Kidney capillary endothelial cell (primary cell): ENCODE measurements at regions not wholly inside any gene's neighbourhood (a gene's known extent, or its start where the extent isn't known, plus 50 kb on each side); places are given as distances from the start of the nearest gene placed in this dataset.
"Not testable (repeated sequence)": the region's sequence is repeated elsewhere in the genome, so short reads cannot be mapped to it uniquely, and the experiment has no call there.

Experiments used
- DNase-seq: peaks from one replicate; pipeline ENCODE4 v3.0.0-alpha.2; 2018; ENCODE audit warnings: low spot score

DNA sequence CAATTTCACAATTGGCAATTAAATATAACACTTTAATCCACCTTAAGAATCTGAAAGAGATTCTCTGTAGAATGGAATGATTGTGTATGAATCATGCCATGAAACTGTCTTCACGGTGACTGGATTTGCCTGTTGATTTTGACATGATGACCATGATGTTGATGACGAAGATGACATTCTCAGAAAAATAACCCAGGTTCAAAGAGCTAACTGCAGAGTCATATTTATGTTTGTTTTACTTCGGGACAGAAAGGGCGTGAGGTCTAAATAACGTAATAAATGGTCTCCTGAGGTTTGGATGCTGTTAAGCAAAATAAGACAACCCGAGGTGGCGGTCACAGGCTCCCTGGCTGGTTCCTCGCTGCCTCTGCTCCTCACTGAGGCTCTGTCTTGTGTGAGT lies 532.0 kb downstream of the TMEM121 start:
- no peak for DNase-seq

DNA sequence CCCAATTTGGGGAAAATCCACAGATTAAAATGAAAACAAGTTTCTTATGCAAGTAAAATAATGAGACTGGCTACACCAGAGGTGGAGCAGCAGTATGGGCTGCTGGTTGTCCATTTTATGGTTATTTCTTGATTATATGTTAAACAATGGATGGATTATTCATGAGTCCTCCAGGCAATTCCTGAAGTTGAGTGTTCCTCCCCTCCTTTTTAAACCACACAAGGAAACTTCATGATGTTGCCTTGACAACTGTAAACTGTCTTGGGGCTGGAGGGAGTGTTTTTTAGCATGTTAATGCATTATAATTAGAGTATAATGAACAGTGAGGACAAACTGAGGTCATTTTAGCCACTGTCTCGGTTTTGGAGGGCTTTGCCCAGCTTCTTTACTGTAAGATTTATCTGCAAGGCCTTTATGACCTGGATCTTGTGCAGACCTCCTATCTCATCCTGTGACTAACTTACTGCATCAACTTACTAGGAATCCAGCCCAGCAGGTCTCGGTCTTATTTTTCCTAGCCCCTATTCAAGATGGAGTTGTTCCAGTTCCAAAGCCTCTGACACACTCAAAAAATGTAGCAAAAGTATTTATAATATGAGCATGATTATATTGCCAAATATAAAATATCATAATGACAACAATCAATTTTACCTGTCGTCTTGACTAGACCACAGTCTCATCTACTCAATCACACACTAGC lies 534.0 kb downstream of the TMEM121 start:
- DNase-seq, result no peak

DNA sequence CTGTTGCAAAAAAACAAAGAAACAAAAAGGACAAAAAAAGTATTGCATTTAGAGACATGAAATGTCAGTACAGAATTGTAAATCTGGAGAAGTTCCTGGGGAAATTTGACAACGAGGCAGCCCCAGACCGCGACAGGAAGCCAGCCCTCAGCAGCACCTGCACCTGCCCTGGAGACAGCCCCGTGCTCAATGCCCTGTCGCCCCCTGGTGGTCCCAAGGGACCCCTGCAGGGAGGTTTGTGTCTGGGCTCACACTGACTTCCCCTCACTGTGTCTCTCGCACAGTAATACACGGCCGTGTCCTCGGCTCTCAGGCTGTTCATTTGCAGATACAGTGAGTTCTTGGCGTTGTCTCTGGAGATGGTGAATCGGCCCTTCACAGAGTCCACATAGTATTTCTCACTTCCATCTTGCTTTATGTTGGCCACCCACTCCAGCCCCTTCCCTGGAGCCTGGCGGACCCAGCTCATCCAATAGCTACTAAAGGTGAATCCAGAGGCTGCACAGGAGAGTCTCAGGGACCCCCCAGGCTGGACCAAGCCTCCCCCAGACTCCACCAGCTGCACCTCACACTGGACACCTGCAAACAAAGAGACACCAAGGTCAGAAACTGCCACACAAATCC lies 535.6 kb downstream of the TMEM121 start:
- not testable (repeated sequence) for DNase-seq

DNA sequence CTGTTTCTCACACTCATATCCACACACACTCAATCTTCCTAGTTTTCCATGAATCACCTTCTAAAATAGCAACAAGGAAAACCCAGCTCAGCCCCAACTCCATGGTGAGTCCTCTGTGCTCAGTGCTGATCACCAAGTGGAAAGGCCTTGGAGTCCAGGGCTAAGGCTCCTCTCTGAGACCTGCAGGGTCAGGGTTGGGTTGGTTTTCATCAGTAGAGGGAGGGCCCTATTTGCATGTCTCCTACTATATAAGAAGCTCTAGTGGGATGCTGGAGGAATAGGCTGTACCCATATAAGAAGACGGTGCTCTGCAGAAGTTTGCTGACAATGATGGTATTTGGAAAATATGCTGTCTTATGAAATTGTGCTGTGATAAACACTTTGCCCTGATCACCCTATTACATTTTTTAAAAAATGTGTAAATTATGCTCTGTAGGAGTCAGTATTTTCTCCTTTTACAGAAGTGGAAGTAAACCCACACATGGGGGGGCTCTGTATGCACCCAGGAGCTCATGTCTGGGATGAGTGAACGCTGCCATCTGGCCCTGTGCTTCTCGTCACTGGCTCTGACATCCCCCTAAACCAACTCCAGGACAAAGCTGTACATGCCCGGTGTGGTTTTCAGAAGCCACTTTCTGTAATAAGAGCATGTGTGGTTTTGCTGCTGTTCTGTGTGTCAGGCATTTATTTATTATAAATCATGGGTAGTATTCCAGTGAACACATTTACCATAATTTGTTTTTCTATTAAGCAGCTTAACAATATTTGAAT lies 536.3 kb downstream of the TMEM121 start:
- DNase-seq, result no peak

DNA sequence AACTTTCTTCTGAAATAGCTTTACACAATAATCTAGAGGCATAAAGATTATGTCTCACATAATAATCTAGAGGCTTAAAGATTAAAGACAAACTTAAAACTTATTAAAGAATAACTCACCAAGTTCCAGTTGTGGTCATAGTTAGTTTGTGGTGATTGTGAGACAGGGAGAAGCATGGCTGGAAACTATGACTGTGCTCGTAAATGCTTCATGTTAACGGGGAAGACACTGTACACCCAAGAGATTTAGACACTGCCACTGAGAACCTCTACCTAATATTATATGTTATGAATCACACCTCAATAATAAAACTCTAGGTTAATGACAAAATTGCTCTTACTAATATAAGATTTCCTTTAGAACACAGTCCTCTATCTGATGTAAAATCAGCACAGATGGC lies 541.6 kb downstream of the TMEM121 start:
- DNase-seq, result no peak

DNA sequence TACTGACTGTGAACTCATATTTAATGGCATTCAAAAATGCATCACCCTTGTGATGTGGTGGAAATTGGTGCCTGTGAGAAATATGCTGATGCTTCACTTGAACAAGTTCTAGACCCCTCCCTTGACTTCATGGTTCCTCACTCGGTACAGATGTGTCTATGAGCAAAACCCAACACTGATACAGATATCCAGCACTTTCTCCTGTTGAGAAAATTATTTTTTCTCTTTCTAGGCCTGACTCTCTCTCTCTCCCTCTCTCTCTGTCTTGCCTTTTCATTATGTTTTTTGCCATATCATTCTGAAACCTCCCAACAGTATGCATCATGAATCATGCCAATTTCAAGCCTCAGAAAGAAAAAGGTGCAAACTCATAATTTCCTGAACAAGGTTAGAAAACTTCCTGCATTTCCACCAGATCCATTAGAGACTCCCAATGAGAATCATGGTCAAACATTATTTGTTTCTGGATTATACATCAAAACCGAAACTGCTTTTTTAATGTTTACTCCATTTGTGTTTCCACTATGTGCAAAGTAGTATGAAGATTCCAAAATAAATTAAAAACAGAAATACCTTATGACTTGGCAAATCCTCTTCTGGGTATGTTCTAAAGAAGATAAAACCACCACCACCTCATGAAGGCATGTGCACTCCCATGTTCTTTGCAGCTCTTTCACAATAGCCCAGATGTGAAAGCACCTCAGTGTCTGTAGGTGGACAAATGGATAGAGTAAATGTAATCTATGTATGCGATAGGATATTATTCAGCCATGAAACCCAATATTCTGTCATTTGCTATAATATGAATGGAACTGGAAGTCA lies 543.6 kb downstream of the TMEM121 start:
- no peak for DNase-seq

DNA sequence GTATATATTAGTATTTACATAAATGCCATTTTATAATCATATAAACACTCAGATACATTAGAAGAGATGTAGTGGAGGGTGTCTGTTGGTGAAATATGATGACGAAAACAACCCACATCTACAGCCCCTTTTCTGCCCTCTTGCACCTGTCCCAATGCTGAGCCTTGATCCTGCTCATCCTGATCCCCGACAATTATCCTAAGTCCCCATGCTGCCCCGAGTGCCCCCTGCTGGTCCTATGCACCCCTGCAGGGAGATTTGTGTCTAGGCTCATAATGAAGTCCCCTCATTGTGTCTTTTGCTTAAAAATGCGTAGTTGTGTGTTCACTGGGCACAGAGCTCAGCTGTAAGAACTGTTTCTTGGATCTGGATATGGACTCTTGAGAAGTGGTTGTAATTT lies 554.5 kb downstream of the TMEM121 start:
- no peak for DNase-seq

DNA sequence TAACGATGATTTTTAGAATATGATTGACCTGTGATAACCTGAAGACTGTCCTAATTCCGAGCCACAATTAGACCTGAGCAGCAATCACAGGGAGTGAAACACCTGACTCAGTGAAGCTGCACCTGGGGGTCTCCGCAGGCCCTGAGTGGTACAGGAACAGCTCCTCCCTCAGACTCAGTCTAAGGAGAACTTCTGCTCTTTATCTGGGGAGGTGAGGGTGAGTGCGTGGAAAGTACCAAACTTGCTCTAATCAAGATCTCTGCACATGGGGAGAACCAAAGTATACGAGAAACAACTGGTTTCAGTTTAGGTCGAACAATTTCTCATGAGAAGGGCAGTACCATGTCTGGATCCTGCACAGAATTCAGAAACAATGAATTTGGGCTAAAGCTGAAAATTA lies 555.3 kb downstream of the TMEM121 start:
- DNase-seq, result not testable (repeated sequence)

DNA sequence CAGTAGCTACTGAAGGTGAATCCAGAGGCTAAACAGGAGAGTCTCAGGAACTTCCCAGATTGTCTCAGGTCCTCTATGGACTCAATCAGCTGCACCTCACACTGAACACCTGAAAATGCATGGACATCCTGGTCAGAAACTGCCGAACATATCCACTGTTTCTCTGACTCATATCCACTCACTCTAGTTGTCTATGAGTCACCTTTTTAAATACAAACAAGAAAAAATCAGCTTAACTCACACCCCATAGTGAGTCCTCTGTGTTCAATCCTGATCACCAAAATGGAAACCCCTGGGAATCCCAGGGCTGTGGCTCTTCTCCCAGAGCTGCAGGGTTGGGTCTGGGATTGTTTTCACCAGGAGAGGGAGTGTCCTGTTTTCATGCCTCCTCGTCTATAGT lies 556.7 kb downstream of the TMEM121 start:
- no peak for DNase-seq

DNA sequence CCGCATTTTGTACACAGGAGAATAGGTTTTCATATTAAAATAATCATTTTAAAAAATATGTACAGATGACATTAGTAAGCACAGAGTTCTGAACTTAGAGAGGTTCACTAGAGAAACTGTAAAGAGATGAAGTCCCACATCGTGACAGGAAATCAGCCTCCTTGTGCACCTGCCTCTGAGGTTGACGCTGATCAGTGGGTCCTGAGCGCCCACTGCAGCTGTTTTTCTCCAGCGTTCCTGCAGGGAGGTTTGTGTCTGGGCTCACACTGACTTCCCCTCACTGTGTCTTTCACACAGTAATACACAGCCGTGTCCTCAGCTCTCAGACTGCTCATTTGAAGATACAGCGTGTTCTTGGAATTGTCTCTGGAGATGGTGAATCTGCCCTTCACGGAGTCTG lies 561.5 kb downstream of the TMEM121 start:
- no peak for DNase-seq

DNA sequence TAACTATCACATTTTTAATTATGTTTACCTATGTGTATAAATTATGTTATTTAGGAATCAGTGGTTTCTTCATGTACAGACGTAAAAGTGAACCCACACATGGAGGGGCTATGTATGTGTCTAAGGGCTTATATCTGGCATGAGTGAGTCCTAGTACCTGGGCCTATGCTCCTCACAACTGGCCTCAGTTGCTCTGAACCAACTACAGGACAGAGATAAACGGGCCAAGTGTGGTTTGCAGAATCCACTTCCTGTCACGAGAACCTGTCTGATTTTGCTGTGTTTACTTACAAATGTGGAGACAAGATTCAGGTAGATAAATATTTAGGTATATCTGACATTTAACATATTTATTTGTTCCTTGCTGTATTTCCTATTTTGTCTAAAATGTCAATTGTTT lies 562.5 kb downstream of the TMEM121 start:
- not testable (repeated sequence) for DNase-seq

DNA sequence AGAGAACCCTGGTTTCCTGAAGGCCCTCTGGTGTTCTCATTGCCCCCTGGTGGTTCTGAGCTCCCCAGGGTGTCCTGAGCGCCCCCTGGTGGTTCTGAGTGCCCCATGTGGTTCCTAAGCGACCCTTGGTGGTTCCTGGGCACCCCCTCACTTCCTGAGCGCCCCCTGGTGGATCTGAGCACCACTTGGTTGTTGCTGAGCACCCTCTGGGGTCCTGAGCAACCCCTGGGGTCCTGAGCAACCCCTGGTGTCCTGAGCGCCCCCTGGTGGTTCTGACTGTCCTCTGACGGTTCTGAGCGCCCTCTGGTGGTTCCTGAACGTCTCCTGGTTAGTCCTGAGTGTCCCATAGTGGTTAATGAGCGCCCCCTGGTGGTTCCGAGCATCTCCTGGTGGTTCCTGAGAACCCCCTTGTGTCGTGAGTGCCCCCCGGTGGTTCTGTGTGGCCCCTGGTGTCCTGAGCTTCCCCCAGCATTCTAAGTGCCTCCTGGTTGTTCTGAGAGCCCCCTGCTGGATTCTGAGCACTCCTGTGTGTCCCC lies 568.3 kb downstream of the TMEM121 start:
- no peak for DNase-seq

DNA sequence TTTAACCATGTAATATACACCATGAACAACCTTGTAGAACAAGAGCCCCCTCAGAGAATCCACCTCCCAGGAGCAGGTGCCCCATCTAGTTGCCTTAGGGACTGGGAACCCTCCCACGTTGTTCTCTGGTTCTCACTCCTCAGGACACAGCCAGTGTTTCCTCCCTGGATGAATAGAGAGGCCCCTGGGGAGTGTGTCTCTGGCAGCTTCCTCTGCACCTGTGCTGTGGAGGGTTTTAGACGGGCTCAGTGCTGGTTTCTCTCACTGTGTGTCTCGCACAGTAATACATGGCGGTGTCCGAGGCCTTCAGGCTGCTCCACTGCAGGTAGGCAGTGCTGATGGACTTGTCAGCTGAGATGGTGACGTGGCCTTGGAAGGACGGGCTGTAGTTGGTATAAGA lies 581.3 kb downstream of the TMEM121 start:
- no peak for DNase-seq

DNA sequence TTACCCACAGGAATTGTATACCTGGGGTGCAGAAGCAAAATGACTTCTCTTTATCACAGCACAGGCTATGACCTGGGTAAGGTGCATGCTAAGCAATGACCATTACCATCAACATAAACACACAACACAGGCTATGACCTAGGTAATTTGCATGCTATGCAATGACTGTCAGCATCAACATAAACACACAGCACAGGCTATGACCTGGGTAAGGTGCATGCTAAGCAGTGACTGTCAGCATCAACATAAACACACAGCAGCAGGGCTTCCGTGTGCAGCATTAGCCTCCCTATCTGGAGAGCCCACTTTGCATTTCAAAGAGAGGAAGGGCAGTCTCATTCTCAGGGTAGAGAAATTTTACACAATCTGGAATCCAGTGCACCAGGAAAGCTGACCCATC lies 583.0 kb downstream of the TMEM121 start:
- DNase-seq, result no peak

DNA sequence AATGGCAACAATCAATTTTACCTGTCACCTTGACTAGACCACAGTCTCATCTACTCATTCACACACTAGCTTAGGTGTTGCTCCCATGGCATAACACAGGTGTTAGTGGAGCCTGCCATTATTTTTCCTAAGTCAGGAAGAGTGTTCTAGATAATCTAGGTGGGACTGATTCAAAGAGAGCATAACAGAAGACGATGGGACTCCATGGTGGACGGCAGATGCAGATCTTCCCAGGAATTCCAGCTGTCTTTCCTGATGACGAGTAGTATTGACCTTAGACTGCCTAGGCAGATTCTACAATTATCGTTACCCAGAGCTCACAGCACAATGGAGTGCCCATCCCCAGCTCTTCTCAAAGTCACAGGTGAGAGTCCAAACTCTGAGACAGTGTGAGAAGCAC lies 589.0 kb downstream of the TMEM121 start:
- no peak for DNase-seq

DNA sequence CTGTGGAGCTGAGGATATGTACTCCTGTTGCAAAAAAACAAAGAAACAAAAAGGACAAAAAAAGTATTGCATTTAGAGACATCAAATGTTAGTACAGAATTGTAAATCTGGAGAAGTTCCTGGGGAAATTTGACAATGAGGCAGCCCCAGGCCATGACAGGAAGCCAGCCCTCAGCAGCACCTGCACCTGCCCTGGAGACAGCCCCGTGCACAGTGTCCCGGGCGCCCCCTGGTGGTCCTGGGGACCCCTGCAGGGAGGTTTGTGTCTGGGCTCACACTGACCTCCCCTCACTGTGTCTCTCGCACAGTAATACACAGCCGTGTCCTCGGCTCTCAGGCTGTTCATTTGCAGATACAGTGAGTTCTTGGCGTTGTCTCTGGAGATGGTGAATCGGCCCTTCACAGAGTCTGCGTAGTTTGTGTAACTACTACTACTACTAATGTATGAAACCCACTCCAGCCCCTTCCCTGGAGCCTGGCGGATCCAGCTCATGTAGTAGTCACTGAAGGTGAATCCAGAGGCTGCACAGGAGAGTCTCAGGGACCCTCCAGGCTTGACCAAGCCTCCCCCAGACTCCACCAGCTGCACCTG lies 590.1 kb downstream of the TMEM121 start:
- not testable (repeated sequence) for DNase-seq

DNA sequence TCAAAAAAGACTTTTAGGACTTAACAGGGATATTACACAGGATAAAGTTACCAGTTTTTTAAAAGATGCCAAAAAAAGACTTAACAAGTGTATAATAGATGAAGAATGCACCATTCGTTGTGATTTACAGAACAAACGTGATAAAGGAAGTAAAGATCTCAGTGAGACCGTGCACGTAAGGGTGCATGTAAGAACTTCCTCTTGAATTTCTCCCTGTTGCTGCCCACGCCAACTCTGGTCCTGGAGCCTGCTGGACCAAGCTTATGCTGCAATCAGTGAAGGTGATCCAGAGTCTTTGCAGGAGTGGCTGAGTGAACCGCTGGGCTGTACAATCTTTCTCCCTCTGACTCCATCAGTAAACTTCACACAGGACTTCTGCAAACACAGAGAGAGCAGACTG lies 593.7 kb downstream of the TMEM121 start:
- no peak for DNase-seq

DNA sequence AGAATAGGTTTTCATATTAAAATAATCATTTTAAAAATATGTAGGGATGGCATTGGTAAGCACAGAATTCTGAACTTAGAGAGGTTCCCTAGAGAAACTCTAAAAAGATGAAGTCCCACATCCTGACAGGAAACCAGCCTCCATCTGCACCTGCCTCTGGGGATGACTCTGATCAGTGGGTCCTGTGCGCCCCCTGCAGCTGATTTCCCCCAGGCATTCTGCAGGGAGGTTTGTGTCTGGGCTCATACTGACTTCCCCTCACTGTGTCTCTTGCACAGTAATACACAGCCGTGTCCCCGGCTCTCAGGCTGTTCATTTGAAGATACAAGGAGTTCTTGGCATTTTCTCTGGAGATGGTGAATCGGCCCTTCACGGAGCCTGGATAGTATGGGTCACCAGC lies 602.9 kb downstream of the TMEM121 start:
- no peak for DNase-seq

DNA sequence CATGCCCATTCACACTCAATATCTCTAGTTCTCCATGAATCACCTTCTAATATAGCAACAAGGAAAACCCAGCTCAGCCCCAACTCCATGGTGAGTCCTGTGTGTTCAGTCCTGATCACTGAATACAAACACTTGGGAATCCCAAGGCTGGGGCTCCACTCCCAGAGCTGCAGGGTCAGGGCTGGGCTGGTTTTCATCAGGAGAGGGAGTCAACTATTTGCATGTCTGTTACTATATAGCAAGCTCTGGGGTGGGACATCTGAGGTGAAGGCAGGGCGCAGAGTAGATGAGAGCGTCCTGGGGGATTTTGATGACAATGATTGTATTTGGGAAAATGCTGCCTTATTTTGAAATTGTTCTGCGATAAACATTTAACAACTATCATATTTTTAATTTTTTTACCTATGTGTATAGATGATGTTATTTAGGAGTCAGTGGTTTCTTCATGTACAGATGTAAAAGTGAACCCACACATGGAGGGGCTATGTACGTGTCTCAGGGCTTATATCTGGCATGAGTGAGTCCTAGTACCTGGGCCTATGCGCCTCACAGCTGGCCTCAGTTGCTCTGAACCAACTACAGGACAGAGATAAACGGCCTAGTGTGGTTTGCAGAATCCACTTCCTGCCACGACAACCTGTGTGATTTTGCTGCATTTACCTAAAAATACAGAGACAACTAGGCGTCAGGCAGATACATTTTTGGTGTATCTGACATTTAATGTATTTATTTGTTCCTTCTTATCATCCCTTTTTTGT lies 603.7 kb downstream of the TMEM121 start:
- DNase-seq, result not testable (repeated sequence)

DNA sequence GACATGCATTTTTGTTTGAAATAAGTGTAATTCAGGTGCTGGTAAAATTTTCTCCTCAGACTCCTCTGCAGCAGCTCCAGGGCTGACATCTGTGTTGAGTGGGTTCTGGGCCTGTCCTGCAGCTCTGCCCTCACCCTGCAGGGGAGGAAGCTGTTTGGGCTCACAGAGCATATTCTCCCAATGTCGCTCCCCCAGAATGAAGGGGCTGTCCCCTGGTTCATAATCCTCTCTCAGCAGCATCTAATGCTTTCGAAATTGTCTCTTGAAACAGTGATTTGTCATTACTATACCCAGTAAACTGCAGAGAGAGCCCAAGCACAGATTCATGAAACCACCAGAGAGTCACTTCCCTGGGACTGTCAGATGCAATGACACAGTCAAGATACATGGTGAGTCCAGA lies 606.7 kb downstream of the TMEM121 start:
- not testable (repeated sequence) for DNase-seq

DNA sequence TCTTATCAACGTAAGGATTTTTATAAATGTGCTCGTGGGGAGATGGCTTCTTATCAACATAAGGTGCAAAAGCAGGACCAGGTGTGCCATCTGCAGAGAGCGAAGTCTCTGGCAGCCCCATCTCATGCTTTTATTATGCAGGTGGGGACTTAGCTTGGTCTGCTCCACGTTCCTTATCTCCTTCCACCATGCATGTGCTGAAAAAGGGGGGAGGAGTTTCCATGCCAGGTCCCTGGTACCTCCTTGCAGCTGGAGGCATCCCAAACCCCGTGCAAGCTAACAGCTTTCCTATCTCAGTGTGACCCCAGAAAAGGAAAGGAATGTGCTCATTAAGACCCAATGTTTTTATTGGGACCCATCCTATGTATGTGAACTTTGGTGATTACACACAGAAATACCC lies 608.5 kb downstream of the TMEM121 start:
- DNase-seq, result no peak
